ENCODE measurements at regions not wholly inside any gene's neighbourhood (a gene's known extent, or its start where the extent isn't known, plus 50 kb on each side); places are given as distances from the start of the nearest gene placed in this dataset.

DNA sequence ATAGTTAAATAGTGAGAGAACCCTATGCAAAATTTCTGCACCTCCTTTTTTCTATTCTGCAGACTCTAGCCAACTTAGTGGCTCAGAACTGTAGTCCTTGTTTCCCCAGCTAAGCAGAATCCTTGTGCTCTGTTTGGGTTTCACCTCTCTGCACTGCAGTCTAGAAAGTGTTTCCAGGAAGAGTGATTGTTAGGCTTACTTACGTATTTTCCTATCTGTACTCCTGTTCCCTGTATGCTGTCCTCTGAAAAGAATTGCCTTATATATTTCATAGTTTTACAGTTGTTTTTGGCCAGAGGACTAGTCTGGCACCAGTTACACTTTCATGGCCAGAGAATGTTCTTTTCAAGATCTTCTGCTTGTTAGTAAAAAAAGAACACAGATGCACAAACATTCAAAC, 154.6 kb upstream of the POT1 start:
- H4K20me1 ChIP-seq (replicated peaks; ENCODE audit: insufficient read depth), result no peaks in the 10 kb centered on the region
- no peak overlapping the region for H3K4me3 ChIP-seq
- no peaks in the 10 kb centered on the region for H3F3A ChIP-seq (replicated peaks; ENCODE audit: low read depth)
- H3K36me3 ChIP-seq (ENCODE audit: insufficient read depth), result no peaks in the 10 kb centered on the region
- H3K27me3 Mint-ChIP-seq (ENCODE audit: insufficient read depth, low read depth, poor library complexity), result no peaks in the 10 kb centered on the region
- no peak for TF ChIP-seq EZH2phosphoT487 (IDR thresholded peaks at IDR 0.05; ENCODE audit: unreplicated experiment)
- TF ChIP-seq STAT1 (IDR thresholded peaks at IDR 0.05; ENCODE audit: unreplicated experiment), result no peak
- no peak for TF ChIP-seq CREB1 (CRISPR knock-in tag; IDR thresholded peaks at IDR 0.05; ENCODE audit: low read depth)
- no peak for TF ChIP-seq EZH2 (IDR thresholded peaks at IDR 0.05; ENCODE audit: low read depth, unreplicated experiment)
- TF ChIP-seq, protein P1, sequence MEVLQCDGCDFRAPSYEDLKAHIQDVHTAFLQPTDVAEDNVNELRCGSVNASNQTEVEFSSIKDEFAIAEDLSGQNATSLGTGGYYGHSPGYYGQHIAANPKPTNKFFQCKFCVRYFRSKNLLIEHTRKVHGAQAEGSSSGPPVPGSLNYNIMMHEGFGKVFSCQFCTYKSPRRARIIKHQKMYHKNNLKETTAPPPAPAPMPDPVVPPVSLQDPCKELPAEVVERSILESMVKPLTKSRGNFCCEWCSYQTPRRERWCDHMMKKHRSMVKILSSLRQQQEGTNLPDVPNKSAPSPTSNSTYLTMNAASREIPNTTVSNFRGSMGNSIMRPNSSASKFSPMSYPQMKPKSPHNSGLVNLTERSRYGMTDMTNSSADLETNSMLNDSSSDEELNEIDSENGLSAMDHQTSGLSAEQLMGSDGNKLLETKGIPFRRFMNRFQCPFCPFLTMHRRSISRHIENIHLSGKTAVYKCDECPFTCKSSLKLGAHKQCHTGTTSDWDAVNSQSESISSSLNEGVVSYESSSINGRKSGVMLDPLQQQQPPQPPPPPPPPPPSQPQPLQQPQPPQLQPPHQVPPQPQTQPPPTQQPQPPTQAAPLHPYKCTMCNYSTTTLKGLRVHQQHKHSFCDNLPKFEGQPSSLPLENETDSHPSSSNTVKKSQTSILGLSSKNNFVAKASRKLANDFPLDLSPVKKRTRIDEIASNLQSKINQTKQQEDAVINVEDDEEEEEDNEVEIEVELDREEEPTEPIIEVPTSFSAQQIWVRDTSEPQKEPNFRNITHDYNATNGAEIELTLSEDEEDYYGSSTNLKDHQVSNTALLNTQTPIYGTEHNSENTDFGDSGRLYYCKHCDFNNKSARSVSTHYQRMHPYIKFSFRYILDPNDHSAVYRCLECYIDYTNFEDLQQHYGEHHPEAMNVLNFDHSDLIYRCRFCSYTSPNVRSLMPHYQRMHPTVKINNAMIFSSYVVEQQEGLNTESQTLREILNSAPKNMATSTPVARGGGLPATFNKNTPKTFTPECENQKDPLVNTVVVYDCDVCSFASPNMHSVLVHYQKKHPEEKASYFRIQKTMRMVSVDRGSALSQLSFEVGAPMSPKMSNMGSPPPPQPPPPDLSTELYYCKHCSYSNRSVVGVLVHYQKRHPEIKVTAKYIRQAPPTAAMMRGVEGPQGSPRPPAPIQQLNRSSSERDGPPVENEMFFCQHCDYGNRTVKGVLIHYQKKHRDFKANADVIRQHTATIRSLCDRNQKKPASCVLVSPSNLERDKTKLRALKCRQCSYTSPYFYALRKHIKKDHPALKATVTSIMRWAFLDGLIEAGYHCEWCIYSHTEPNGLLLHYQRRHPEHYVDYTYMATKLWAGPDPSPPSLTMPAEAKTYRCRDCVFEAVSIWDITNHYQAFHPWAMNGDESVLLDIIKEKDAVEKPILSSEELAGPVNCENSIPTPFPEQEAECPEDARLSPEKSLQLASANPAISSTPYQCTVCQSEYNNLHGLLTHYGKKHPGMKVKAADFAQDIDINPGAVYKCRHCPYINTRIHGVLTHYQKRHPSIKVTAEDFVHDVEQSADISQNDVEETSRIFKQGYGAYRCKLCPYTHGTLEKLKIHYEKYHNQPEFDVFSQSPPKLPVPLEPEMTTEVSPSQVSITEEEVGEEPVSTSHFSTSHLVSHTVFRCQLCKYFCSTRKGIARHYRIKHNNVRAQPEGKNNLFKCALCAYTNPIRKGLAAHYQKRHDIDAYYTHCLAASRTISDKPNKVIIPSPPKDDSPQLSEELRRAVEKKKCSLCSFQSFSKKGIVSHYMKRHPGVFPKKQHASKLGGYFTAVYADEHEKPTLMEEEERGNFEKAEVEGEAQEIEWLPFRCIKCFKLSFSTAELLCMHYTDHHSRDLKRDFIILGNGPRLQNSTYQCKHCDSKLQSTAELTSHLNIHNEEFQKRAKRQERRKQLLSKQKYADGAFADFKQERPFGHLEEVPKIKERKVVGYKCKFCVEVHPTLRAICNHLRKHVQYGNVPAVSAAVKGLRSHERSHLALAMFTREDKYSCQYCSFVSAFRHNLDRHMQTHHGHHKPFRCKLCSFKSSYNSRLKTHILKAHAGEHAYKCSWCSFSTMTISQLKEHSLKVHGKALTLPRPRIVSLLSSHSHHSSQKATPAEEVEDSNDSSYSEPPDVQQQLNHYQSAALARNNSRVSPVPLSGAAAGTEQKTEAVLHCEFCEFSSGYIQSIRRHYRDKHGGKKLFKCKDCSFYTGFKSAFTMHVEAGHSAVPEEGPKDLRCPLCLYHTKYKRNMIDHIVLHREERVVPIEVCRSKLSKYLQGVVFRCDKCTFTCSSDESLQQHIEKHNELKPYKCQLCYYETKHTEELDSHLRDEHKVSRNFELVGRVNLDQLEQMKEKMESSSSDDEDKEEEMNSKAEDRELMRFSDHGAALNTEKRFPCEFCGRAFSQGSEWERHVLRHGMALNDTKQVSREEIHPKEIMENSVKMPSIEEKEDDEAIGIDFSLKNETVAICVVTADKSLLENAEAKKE (CRISPR knock-in tag; IDR thresholded peaks at IDR 0.05), result no peak
- TF ChIP-seq ZNF114 (CRISPR knock-in tag; IDR thresholded peaks at IDR 0.05), result no peak
- TF ChIP-seq, protein P2, sequence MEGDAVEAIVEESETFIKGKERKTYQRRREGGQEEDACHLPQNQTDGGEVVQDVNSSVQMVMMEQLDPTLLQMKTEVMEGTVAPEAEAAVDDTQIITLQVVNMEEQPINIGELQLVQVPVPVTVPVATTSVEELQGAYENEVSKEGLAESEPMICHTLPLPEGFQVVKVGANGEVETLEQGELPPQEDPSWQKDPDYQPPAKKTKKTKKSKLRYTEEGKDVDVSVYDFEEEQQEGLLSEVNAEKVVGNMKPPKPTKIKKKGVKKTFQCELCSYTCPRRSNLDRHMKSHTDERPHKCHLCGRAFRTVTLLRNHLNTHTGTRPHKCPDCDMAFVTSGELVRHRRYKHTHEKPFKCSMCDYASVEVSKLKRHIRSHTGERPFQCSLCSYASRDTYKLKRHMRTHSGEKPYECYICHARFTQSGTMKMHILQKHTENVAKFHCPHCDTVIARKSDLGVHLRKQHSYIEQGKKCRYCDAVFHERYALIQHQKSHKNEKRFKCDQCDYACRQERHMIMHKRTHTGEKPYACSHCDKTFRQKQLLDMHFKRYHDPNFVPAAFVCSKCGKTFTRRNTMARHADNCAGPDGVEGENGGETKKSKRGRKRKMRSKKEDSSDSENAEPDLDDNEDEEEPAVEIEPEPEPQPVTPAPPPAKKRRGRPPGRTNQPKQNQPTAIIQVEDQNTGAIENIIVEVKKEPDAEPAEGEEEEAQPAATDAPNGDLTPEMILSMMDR (conservative IDR thresholded peaks at IDR 0.05; ENCODE audit: low read depth in 2 of 2), result no peak
- no peak for TF ChIP-seq POLR2AphosphoS5 (IDR thresholded peaks at IDR 0.05; ENCODE audit: low read depth)
- peaks cover 5% of the 10 kb centered on the region; the same call in 2 of the 3 replicates for H3K4me1 Mint-ChIP-seq
- no peak overlapping the region for H3K4me3 Mint-ChIP-seq
- H3K4me1 ChIP-seq (ENCODE audit: insufficient read depth), result 0 out of 2 replicates have a peak, but pooled peaks cover 4% of the 10 kb centered on the region
- H3K9me3 Mint-ChIP-seq, result no peaks in the 10 kb centered on the region
- no peaks in the 10 kb centered on the region for H3K79me2 ChIP-seq (replicated peaks; ENCODE audit: insufficient read depth)
- no peak overlapping the region for H3K27ac ChIP-seq (ENCODE audit: low read depth)
- ATAC-seq (no peak), DNase-seq (ENCODE audit: low spot score) (no peak)
- H3K4me2 ChIP-seq, result no peak overlapping the region
- no peaks in the 10 kb centered on the region for H3K9me2 ChIP-seq (ENCODE audit: insufficient read depth)
- no peaks in the 10 kb centered on the region for H3K36me3 Mint-ChIP-seq (ENCODE audit: low read depth)
- no peak overlapping the region for H3K27ac Mint-ChIP-seq
- H2AFZ ChIP-seq, result no peak overlapping the region
- H3K27me3 ChIP-seq (ENCODE audit: insufficient read depth), result no peaks in the 10 kb centered on the region

Measured in GM23338 (cell line).